Ascending aorta (tissue), 2 donors: ENCODE measurements at regions not wholly inside any gene's neighbourhood (a gene's known extent, or its start where the extent isn't known, plus 50 kb on each side); places are given as distances from the start of the nearest gene placed in this dataset.

Source experiments
- DNase-seq, 2 donors: peaks; one replicate each; pipeline ENCODE4 v3.0.0-alpha.2; 2019; ENCODE audit warnings: low spot score in 2 of 2
- H3K27ac ChIP-seq, 2 donors: fragments of 200-600 bp; sonication (generic); one replicate each; pipeline ENCODE4 v1.5.1; 2016 to 2017; ENCODE audit warnings: mild to moderate bottlenecking in 1 of 2
- H3K27me3 ChIP-seq: fragments of 200-600 bp; sonication (generic); one replicate; pipeline ENCODE4 v1.5.1; 2017
- H3K36me3 ChIP-seq, 2 donors: fragments of 200-600 bp; sonication (generic); one replicate each; pipeline ENCODE4 v1.5.1; 2016
- H3K4me1 ChIP-seq, 2 donors: fragments of 200-600 bp; sonication (generic); one replicate each; pipeline ENCODE4 v1.5.1; 2016 to 2017; ENCODE audit warnings: mild to moderate bottlenecking in 1 of 2
- H3K4me3 ChIP-seq, 2 donors: fragments of 200-600 bp; sonication (generic); one replicate each; pipeline ENCODE4 v1.5.1; 2016 to 2017; ENCODE audit warnings: mild to moderate bottlenecking in 1 of 2
- H3K9me3 ChIP-seq, 2 donors: fragments of 200-600 bp; sonication (generic); one replicate each; pipeline ENCODE4 v1.5.1; 2016
- CTCF ChIP-seq, 3 experiments: fragments of 200-600 bp in 2 of 3; fragments of 450-650 bp in 1 of 3; sonication (generic) in 2 of 3; IDR thresholded peaks; one replicate each; pipeline ENCODE4 v1.5.1; 2016 to 2019; ENCODE audit warnings: antibody characterized with exemption in 3 of 3, mild to moderate bottlenecking in 1 of 3, moderate library complexity in 1 of 3
- intact Hi-C: fragments of 100-400 bp; cut with DNase I; formaldehyde crosslinking; loops from one replicate; pipeline ENCODE4 v1.15.1; 2023

- H3K9me3 ChIP-seq, result peaks cover 0 to 6% of the 10 kb centered on the region in 2 donors
- peaks cover 0 to 5% of the 10 kb centered on the region in 2 donors for H3K4me1 ChIP-seq
- TF ChIP-seq CTCF (IDR thresholded peaks at IDR 0.05), result no peak
- intact Hi-C loops, result no loop called here
- no peak overlapping the region for H3K27ac ChIP-seq
- no peaks in the 10 kb centered on the region for H3K36me3 ChIP-seq
- no peak for DNase-seq
- no peak overlapping the region for H3K4me3 ChIP-seq
- no peaks in the 10 kb centered on the region for H3K27me3 ChIP-seq
Observed at GRCh38 chr3:89570465-89570864, 463.0 kb downstream of the EPHA3 start.

DNA sequence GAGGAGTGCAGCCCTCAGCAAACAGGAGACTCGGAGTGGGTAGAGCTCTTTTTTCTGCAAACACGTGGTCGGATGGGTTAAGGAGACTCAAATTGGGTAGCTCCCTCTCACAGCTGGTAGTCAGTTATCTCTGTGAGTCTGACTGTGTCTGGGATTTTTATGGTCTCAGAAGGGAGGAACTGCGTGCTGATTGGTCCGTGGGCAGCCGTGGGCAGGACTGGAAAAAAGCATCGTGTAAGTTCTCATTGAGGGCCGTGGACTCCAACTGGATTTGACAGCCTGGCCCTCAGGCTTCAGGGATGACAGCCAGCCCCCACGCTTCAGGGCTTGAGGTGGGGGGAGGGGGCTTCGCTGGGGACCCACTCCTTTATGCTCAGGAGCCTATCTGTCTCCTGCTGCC is 463.9 kb downstream of the EPHA3 start:
- H3K9me3 ChIP-seq, result peaks cover 0 to 3% of the 10 kb centered on the region in 2 donors
- no peaks in the 10 kb centered on the region for H3K27me3 ChIP-seq
- intact Hi-C loops, result no loop called here
- H3K36me3 ChIP-seq, result no peaks in the 10 kb centered on the region
- DNase-seq, result no peak
- no peak for TF ChIP-seq CTCF (IDR thresholded peaks at IDR 0.05)
- H3K27ac ChIP-seq, result no peak overlapping the region
- peak overlapping the region in 1 of 2 donors; percentile 19 for H3K4me3 ChIP-seq
- peaks cover 0 to 5% of the 10 kb centered on the region in 2 donors for H3K4me1 ChIP-seq

GRCh38 chr3:89571707-89572106 is 464.3 kb downstream of the EPHA3 start:
- Histone ChIP-seq H3K4me3 (peak overlapping the region in 1 of 2 donors; percentile 19), H3K27me3 (no peaks in the 10 kb centered on the region), H3K9me3 (peaks cover 0 to 3% of the 10 kb centered on the region in 2 donors), H3K36me3 (no peaks in the 10 kb centered on the region), H3K27ac (no peak overlapping the region), H3K4me1 (peaks cover 0 to 5% of the 10 kb centered on the region in 2 donors)
- DNase-seq, result no peak
- no peak for TF ChIP-seq CTCF (IDR thresholded peaks at IDR 0.05)
- intact Hi-C loops, result no loop called here

DNA sequence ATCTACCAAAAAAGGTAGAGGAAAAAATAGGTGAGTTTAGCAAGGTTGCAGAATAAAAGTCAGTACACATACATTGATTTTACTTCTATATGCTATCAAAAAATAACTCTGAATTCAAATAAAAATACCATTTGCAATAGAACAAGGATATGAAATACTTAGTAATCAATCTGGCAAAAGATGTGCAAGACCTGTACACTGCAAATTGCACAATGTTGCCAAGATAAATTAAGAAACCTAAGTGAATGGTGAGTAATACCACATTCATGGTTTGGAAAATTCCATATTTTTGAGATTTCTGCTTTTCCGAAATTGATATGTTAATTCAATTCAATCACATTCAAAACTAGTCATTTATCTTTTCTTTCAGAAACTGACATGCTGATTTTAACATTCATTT is 464.8 kb downstream of the EPHA3 start:
- intact Hi-C loops, result no loop called here
- H3K36me3 ChIP-seq, result no peaks in the 10 kb centered on the region
- no peak overlapping the region for H3K27ac ChIP-seq
- DNase-seq, result no peak
- H3K4me3 ChIP-seq, result no peak overlapping the region
- H3K27me3 ChIP-seq, result no peaks in the 10 kb centered on the region
- no peak for TF ChIP-seq CTCF (IDR thresholded peaks at IDR 0.05)
- H3K9me3 ChIP-seq, result peaks cover 0 to 3% of the 10 kb centered on the region in 2 donors
- peaks cover 0 to 5% of the 10 kb centered on the region in 2 donors for H3K4me1 ChIP-seq

DNA sequence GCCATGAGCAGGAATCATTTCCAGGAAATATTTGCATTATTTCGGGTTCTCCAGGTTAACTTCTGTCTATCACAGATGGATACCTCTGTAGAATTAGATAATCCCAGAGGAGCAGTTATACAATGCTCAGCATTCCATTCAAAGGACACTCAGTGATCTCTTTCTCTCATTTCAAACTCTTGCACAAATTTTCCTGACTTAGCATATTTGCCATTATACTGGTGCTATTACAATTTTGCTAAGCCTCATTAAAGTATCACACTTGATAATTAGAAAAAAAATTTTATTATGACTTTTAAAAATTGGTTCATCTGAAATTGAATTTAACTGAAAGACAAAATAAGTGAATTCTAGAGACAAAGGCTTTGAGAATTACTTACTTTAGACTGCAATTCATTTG is 469.0 kb downstream of the EPHA3 start:
- no peak overlapping the region for H3K4me3 ChIP-seq
- TF ChIP-seq CTCF (IDR thresholded peaks at IDR 0.05), result no peak
- no peak overlapping the region for H3K27ac ChIP-seq
- no peaks in the 10 kb centered on the region for H3K9me3 ChIP-seq
- no peak for DNase-seq
- intact Hi-C loops, result no loop called here
- H3K27me3 ChIP-seq, result no peaks in the 10 kb centered on the region
- H3K4me1 ChIP-seq, result peaks cover 0 to 2% of the 10 kb centered on the region in 2 donors
- no peaks in the 10 kb centered on the region for H3K36me3 ChIP-seq
